GM23338 (cell line): ENCODE measurements at regions not wholly inside any gene's neighbourhood (a gene's known extent, or its start where the extent isn't known, plus 50 kb on each side); places are given as distances from the start of the nearest gene placed in this dataset.

Experiments
- ATAC-seq: fragments of 200-7000 bp; cut with Tn5 transposase; 3 replicates; pipeline ENCODE4 v1.9.1; 2020
- DNase-seq: peaks from one replicate; pipeline ENCODE4 v3.0.0-alpha.2; 2015; ENCODE audit warnings: low spot score
- H2AFZ ChIP-seq: fragments of 200-600 bp; sonication (generic); 2 replicates; pipeline ENCODE4 v1.8.0; 2016; ENCODE audit warnings: antibody characterized with exemption, mild to moderate bottlenecking, moderate library complexity
- H3F3A ChIP-seq: fragments of 200-600 bp; sonication (generic); replicated peaks from 2 replicates; pipeline ENCODE4 v1.8.0; 2017; ENCODE audit warnings: antibody characterized with exemption, mixed run types, low read depth
- H3K27ac ChIP-seq: fragments of 200-600 bp; sonication (generic); 2 replicates; pipeline ENCODE4 v1.6.1; 2016; ENCODE audit warnings: low read depth
- H3K27me3 ChIP-seq: fragments of 200-600 bp; sonication (generic); 2 replicates; pipeline ENCODE4 v1.8.0; 2016; ENCODE audit warnings: mild to moderate bottlenecking, mixed run types, moderate library complexity; ENCODE audit not compliant: insufficient read depth
- H3K36me3 ChIP-seq: fragments of 200-600 bp; sonication (generic); 2 replicates; pipeline ENCODE4 v1.8.0; 2016; ENCODE audit warnings: mild to moderate bottlenecking; ENCODE audit not compliant: insufficient read depth
- H3K4me1 ChIP-seq: fragments of 200-600 bp; sonication (generic); 2 replicates; pipeline ENCODE4 v1.8.0; 2016; ENCODE audit warnings: mild to moderate bottlenecking, moderate library complexity; ENCODE audit not compliant: insufficient read depth
- H3K4me2 ChIP-seq: fragments of 200-600 bp; sonication (generic); 2 replicates; pipeline ENCODE4 v1.7.1; 2017; ENCODE audit warnings: mixed run types
- H3K4me3 ChIP-seq: fragments of 200-600 bp; sonication (generic); 2 replicates; pipeline ENCODE4 v1.6.1; 2016; ENCODE audit warnings: mixed run types
- H3K79me2 ChIP-seq: fragments of 200-600 bp; sonication (generic); replicated peaks from 2 replicates; pipeline ENCODE4 v1.8.0; 2017; ENCODE audit warnings: mild to moderate bottlenecking; ENCODE audit not compliant: insufficient read depth
- H3K9me2 ChIP-seq: fragments of 200-600 bp; sonication (generic); 2 replicates; pipeline ENCODE4 v1.8.0; 2017; ENCODE audit not compliant: insufficient read depth
- H4K20me1 ChIP-seq: fragments of 200-600 bp; sonication (generic); replicated peaks from 2 replicates; pipeline ENCODE4 v1.8.0; 2017; ENCODE audit warnings: mild to moderate bottlenecking; ENCODE audit not compliant: insufficient read depth
- H3K27ac Mint-ChIP-seq: 2 replicates; pipeline ENCODE4 v1.8.0; 2020; ENCODE audit warnings: inconsistent platforms, mild to moderate bottlenecking, moderate library complexity, mixed read lengths
- H3K27me3 Mint-ChIP-seq: 3 replicates; pipeline ENCODE4 v1.8.0; 2022; ENCODE audit warnings: low read depth, mild to moderate bottlenecking, moderate library complexity, mixed read lengths, inconsistent platforms; ENCODE audit not compliant: insufficient read depth, poor library complexity
- H3K36me3 Mint-ChIP-seq: 3 replicates; pipeline ENCODE4 v1.8.0; 2021; ENCODE audit warnings: low read depth, mild to moderate bottlenecking, inconsistent platforms, moderate library complexity, mixed read lengths
- H3K4me1 Mint-ChIP-seq: 3 replicates; pipeline ENCODE4 v1.8.0; 2020; ENCODE audit warnings: mild to moderate bottlenecking, inconsistent platforms, mixed read lengths
- H3K4me3 Mint-ChIP-seq: 3 replicates; pipeline ENCODE4 v1.8.0; 2021; ENCODE audit warnings: moderate library complexity, mild to moderate bottlenecking, inconsistent platforms, mixed read lengths
- H3K9me3 Mint-ChIP-seq: 3 replicates; pipeline ENCODE4 v1.8.0; 2020; ENCODE audit warnings: moderate library complexity, mild to moderate bottlenecking, inconsistent platforms, mixed read lengths
- CREB1 ChIP-seq: fragments of 250-450 bp; sonication (Bioruptor Pico); IDR thresholded peaks from 2 replicates; pipeline ENCODE4 v1.5.0; 2020; ENCODE audit warnings: low read depth, mild to moderate bottlenecking, moderate library complexity
- EZH2 ChIP-seq: fragments of 200-600 bp; sonication (generic); IDR thresholded peaks from one replicate; pipeline ENCODE4 v1.8.0; 2017; ENCODE audit warnings: antibody characterized with exemption, mild to moderate bottlenecking, low read depth; ENCODE audit not compliant: unreplicated experiment
- EZH2phosphoT487 ChIP-seq: fragments of 200-600 bp; sonication (generic); IDR thresholded peaks from one replicate; pipeline ENCODE4 v1.8.1; 2018; ENCODE audit warnings: antibody characterized with exemption; ENCODE audit not compliant: unreplicated experiment
- JUNB ChIP-seq: IDR thresholded peaks from one replicate; pipeline ENCODE4 v1.6.1; 2016; ENCODE audit warnings: antibody characterized with exemption; ENCODE audit not compliant: unreplicated experiment
- NANOG ChIP-seq: IDR thresholded peaks from 2 replicates; pipeline ENCODE4 v1.6.1; 2016; ENCODE audit warnings: antibody characterized with exemption, borderline replicate concordance
- POLR2AphosphoS5 ChIP-seq: IDR thresholded peaks from 2 replicates; pipeline ENCODE4 v1.6.1; 2016; ENCODE audit warnings: antibody characterized with exemption, low read depth
- REST ChIP-seq: IDR thresholded peaks from one replicate; pipeline ENCODE4 v1.6.1; 2018; ENCODE audit warnings: antibody characterized with exemption; ENCODE audit not compliant: unreplicated experiment
- STAT1 ChIP-seq: IDR thresholded peaks from one replicate; pipeline ENCODE4 v1.6.1; 2016; ENCODE audit warnings: antibody characterized with exemption; ENCODE audit not compliant: unreplicated experiment
- ZNF114 ChIP-seq: fragments of 250-450 bp; sonication (Bioruptor Pico); IDR thresholded peaks from 2 replicates; pipeline ENCODE4 v1.5.0; 2020; ENCODE audit warnings: mild to moderate bottlenecking, moderate library complexity
- ZNF331 ChIP-seq: fragments of 250-450 bp; sonication (Bioruptor Pico); IDR thresholded peaks from 2 replicates; pipeline ENCODE4 v1.5.0; 2020; ENCODE audit warnings: low read depth, mild to moderate bottlenecking, moderate library complexity
- TF ChIP-seq, protein P1 (sequence below): fragments of 250-450 bp; sonication (Bioruptor Pico); IDR thresholded peaks from 2 replicates; pipeline ENCODE4 v1.5.0; 2020; ENCODE audit warnings: mild to moderate bottlenecking, moderate library complexity
- TF ChIP-seq, protein P2 (sequence below): IDR thresholded peaks from 2 replicates; pipeline ENCODE4 v1.6.1; 2016; ENCODE audit warnings: antibody characterized with exemption
- TF ChIP-seq, protein P3 (sequence below), 2 experiments: fragments of 200-600 bp in 1 of 2; sonication (generic) in 1 of 2; conservative IDR thresholded peaks; 2 replicates each; pipeline versions ENCODE4 v1.5.1 to v1.6.1; 2016 to 2017; ENCODE audit warnings: antibody characterized with exemption in 2 of 2, low read depth in 2 of 2, mild to moderate bottlenecking in 2 of 2, moderate library complexity in 1 of 2

- no peaks in the 10 kb centered on the region for H3K9me3 Mint-ChIP-seq
- ATAC-seq = no peak
Measured at GRCh38 chr1:244246334-244246733, 195.3 kb downstream of the ZBTB18 start.

More at GRCh38 chr1:244246334-244246733, 195.3 kb downstream of the ZBTB18 start:
- Histone ChIP-seq H2AFZ (no peak overlapping the region), H3K36me3 (no peaks in the 10 kb centered on the region), H3K9me2 (peaks cover 9% of the 10 kb centered on the region; the same call in 1 of the 2 replicates), H3K27ac (no peak overlapping the region), H3K4me1 (no peaks in the 10 kb centered on the region), H3K27me3 (no peaks in the 10 kb centered on the region), H3F3A (no peaks in the 10 kb centered on the region), H4K20me1 (no peaks in the 10 kb centered on the region), H3K4me3 (no peak overlapping the region), H3K4me2 (no peak overlapping the region), H3K79me2 (no peaks in the 10 kb centered on the region)
- DNase-seq = no peak
- peaks cover 3% of the 10 kb centered on the region for H3K27me3 Mint-ChIP-seq
- H3K4me3 Mint-ChIP-seq = no peak overlapping the region
- H3K27ac Mint-ChIP-seq = no peak overlapping the region
- TF ChIP-seq JUNB (no peak), CREB1 (no peak), NANOG (no peak), ZNF114 (CRISPR knock-in tag) (no peak), POLR2AphosphoS5 (no peak), STAT1 (no peak), EZH2 (no peak), ZNF331 (no peak), REST (no peak), EZH2phosphoT487 (no peak)
- TF ChIP-seq, protein P1, sequence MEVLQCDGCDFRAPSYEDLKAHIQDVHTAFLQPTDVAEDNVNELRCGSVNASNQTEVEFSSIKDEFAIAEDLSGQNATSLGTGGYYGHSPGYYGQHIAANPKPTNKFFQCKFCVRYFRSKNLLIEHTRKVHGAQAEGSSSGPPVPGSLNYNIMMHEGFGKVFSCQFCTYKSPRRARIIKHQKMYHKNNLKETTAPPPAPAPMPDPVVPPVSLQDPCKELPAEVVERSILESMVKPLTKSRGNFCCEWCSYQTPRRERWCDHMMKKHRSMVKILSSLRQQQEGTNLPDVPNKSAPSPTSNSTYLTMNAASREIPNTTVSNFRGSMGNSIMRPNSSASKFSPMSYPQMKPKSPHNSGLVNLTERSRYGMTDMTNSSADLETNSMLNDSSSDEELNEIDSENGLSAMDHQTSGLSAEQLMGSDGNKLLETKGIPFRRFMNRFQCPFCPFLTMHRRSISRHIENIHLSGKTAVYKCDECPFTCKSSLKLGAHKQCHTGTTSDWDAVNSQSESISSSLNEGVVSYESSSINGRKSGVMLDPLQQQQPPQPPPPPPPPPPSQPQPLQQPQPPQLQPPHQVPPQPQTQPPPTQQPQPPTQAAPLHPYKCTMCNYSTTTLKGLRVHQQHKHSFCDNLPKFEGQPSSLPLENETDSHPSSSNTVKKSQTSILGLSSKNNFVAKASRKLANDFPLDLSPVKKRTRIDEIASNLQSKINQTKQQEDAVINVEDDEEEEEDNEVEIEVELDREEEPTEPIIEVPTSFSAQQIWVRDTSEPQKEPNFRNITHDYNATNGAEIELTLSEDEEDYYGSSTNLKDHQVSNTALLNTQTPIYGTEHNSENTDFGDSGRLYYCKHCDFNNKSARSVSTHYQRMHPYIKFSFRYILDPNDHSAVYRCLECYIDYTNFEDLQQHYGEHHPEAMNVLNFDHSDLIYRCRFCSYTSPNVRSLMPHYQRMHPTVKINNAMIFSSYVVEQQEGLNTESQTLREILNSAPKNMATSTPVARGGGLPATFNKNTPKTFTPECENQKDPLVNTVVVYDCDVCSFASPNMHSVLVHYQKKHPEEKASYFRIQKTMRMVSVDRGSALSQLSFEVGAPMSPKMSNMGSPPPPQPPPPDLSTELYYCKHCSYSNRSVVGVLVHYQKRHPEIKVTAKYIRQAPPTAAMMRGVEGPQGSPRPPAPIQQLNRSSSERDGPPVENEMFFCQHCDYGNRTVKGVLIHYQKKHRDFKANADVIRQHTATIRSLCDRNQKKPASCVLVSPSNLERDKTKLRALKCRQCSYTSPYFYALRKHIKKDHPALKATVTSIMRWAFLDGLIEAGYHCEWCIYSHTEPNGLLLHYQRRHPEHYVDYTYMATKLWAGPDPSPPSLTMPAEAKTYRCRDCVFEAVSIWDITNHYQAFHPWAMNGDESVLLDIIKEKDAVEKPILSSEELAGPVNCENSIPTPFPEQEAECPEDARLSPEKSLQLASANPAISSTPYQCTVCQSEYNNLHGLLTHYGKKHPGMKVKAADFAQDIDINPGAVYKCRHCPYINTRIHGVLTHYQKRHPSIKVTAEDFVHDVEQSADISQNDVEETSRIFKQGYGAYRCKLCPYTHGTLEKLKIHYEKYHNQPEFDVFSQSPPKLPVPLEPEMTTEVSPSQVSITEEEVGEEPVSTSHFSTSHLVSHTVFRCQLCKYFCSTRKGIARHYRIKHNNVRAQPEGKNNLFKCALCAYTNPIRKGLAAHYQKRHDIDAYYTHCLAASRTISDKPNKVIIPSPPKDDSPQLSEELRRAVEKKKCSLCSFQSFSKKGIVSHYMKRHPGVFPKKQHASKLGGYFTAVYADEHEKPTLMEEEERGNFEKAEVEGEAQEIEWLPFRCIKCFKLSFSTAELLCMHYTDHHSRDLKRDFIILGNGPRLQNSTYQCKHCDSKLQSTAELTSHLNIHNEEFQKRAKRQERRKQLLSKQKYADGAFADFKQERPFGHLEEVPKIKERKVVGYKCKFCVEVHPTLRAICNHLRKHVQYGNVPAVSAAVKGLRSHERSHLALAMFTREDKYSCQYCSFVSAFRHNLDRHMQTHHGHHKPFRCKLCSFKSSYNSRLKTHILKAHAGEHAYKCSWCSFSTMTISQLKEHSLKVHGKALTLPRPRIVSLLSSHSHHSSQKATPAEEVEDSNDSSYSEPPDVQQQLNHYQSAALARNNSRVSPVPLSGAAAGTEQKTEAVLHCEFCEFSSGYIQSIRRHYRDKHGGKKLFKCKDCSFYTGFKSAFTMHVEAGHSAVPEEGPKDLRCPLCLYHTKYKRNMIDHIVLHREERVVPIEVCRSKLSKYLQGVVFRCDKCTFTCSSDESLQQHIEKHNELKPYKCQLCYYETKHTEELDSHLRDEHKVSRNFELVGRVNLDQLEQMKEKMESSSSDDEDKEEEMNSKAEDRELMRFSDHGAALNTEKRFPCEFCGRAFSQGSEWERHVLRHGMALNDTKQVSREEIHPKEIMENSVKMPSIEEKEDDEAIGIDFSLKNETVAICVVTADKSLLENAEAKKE = no peak
- TF ChIP-seq, protein P2, sequence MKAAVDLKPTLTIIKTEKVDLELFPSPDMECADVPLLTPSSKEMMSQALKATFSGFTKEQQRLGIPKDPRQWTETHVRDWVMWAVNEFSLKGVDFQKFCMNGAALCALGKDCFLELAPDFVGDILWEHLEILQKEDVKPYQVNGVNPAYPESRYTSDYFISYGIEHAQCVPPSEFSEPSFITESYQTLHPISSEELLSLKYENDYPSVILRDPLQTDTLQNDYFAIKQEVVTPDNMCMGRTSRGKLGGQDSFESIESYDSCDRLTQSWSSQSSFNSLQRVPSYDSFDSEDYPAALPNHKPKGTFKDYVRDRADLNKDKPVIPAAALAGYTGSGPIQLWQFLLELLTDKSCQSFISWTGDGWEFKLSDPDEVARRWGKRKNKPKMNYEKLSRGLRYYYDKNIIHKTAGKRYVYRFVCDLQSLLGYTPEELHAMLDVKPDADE = no peak
- TF ChIP-seq, protein P3, sequence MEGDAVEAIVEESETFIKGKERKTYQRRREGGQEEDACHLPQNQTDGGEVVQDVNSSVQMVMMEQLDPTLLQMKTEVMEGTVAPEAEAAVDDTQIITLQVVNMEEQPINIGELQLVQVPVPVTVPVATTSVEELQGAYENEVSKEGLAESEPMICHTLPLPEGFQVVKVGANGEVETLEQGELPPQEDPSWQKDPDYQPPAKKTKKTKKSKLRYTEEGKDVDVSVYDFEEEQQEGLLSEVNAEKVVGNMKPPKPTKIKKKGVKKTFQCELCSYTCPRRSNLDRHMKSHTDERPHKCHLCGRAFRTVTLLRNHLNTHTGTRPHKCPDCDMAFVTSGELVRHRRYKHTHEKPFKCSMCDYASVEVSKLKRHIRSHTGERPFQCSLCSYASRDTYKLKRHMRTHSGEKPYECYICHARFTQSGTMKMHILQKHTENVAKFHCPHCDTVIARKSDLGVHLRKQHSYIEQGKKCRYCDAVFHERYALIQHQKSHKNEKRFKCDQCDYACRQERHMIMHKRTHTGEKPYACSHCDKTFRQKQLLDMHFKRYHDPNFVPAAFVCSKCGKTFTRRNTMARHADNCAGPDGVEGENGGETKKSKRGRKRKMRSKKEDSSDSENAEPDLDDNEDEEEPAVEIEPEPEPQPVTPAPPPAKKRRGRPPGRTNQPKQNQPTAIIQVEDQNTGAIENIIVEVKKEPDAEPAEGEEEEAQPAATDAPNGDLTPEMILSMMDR (conservative IDR thresholded peaks at IDR 0.05; ENCODE audit: low read depth in 2 of 2) = no peak
- H3K36me3 Mint-ChIP-seq = no peaks in the 10 kb centered on the region
- H3K4me1 Mint-ChIP-seq = peaks cover 3% of the 10 kb centered on the region; the same call in 1 of the 3 replicates
